Mesenchymal stem cell (in vitro differentiated cells and primary cell): ENCODE measurements at regions not wholly inside any gene's neighbourhood (a gene's known extent, or its start where the extent isn't known, plus 50 kb on each side); places are given as distances from the start of the nearest gene placed in this dataset.

Source experiments
- DNase-seq: peaks from one replicate; pipeline ENCODE4 v3.0.0-alpha.2; 2013
- H2AFZ ChIP-seq: one replicate; pipeline ENCODE4 v1.6.1; 2013; ENCODE audit warnings: low read depth, mild to moderate bottlenecking, control low read depth, inconsistent platforms, low read length, moderate library complexity
- H2AK5ac ChIP-seq: 2 replicates; pipeline ENCODE4 v1.6.1; 2013; ENCODE audit warnings: low read length, moderate library complexity, mild to moderate bottlenecking, inconsistent platforms; ENCODE audit not compliant: severe bottlenecking
- H2BK120ac ChIP-seq: one replicate; pipeline ENCODE4 v1.6.1; 2013; ENCODE audit warnings: low read depth, mild to moderate bottlenecking, inconsistent platforms, low read length, moderate library complexity
- H2BK12ac ChIP-seq, 2 experiments: one replicate each; pipeline ENCODE4 v1.6.1; 2013; ENCODE audit warnings: inconsistent platforms in 2 of 2, low read length in 2 of 2, mild to moderate bottlenecking in 2 of 2, moderate library complexity in 2 of 2, control low read depth in 1 of 2
- H2BK15ac ChIP-seq: one replicate; pipeline ENCODE4 v1.6.1; 2013; ENCODE audit warnings: mild to moderate bottlenecking, low read depth, inconsistent platforms; ENCODE audit not compliant: poor library complexity, severe bottlenecking
- H2BK5ac ChIP-seq: 2 replicates; pipeline ENCODE4 v1.6.1; 2013; ENCODE audit warnings: low read depth, mild to moderate bottlenecking, low read length, control low read depth, inconsistent platforms; ENCODE audit not compliant: poor library complexity, severe bottlenecking
- H3K14ac ChIP-seq, 2 experiments: one replicate each; pipeline ENCODE4 v1.6.1; 2013; ENCODE audit warnings: inconsistent platforms in 2 of 2, low read length in 2 of 2, control low read depth in 1 of 2, mild to moderate bottlenecking in 1 of 2, moderate library complexity in 1 of 2
- H3K18ac ChIP-seq, 2 experiments: one replicate each; pipeline ENCODE4 v1.6.1; 2013; ENCODE audit warnings: inconsistent platforms in 2 of 2, low read length in 2 of 2, control low read depth in 1 of 2, low read depth in 1 of 2, mild to moderate bottlenecking in 1 of 2
- H3K23ac ChIP-seq, 2 experiments: one replicate each; pipeline ENCODE4 v1.6.1; 2013; ENCODE audit warnings: inconsistent platforms in 2 of 2, low read length in 2 of 2, mild to moderate bottlenecking in 2 of 2, moderate library complexity in 2 of 2, control low read depth in 1 of 2
- H3K27ac ChIP-seq: 2 replicates; pipeline ENCODE4 v1.5.1; 2013; ENCODE audit warnings: mild to moderate bottlenecking, moderate library complexity, low read length, control low read depth, inconsistent platforms; ENCODE audit not compliant: poor library complexity, severe bottlenecking
- H3K27me3 ChIP-seq, 2 experiments: 2 replicates each; pipeline versions ENCODE4 v1.6.1 to v1.7.0; 2013; ENCODE audit warnings: low read length in 2 of 2, mild to moderate bottlenecking in 2 of 2, moderate library complexity in 2 of 2, control low read depth in 1 of 2, inconsistent platforms in 1 of 2; ENCODE audit not compliant: control insufficient read depth in 1 of 2, insufficient read depth in 1 of 2
- H3K36me3 ChIP-seq, 2 experiments: 2 replicates each; pipeline versions ENCODE4 v1.6.1 to v1.7.0; 2013; ENCODE audit warnings: low read length in 2 of 2, control low read depth in 1 of 2, inconsistent platforms in 1 of 2, low read depth in 1 of 2, mild to moderate bottlenecking in 1 of 2; ENCODE audit not compliant: insufficient read depth in 2 of 2, control insufficient read depth in 1 of 2
- H3K4ac ChIP-seq, 2 experiments: one replicate each; pipeline ENCODE4 v1.6.1; 2013; ENCODE audit warnings: inconsistent platforms in 2 of 2, low read length in 2 of 2, mild to moderate bottlenecking in 2 of 2, moderate library complexity in 2 of 2, control low read depth in 1 of 2, low read depth in 1 of 2
- H3K4me1 ChIP-seq: 2 replicates; pipeline ENCODE4 v1.6.1; 2013; ENCODE audit warnings: low read depth, low read length, control low read depth; ENCODE audit not compliant: control insufficient read depth, insufficient read depth
- H3K4me2 ChIP-seq: 2 replicates; pipeline ENCODE4 v1.6.1; 2013; ENCODE audit warnings: low read length, mild to moderate bottlenecking, inconsistent platforms; ENCODE audit not compliant: poor library complexity, severe bottlenecking
- H3K4me3 ChIP-seq, 2 experiments: 2 replicates each; pipeline versions ENCODE4 v1.5.1 to v1.7.0; 2013; ENCODE audit warnings: low read length in 2 of 2, mild to moderate bottlenecking in 2 of 2, control low read depth in 1 of 2, low read depth in 1 of 2; ENCODE audit not compliant: insufficient read depth in 1 of 2
- H3K79me1 ChIP-seq: replicated peaks from 2 replicates; pipeline ENCODE4 v1.6.1; 2013; ENCODE audit warnings: mild to moderate bottlenecking, control low read depth, low read length, inconsistent platforms; ENCODE audit not compliant: poor library complexity, severe bottlenecking
- H3K9ac ChIP-seq: 2 replicates; pipeline ENCODE4 v1.7.0; 2013; ENCODE audit warnings: mild to moderate bottlenecking, low read length, moderate library complexity
- H3K9me3 ChIP-seq: 2 replicates; pipeline ENCODE4 v1.7.0; 2013; ENCODE audit warnings: mild to moderate bottlenecking, low read length; ENCODE audit not compliant: control insufficient read depth
- H4K8ac ChIP-seq: one replicate; pipeline ENCODE4 v1.6.1; 2013; ENCODE audit warnings: inconsistent platforms, mild to moderate bottlenecking, low read length, moderate library complexity
- H4K91ac ChIP-seq: one replicate; pipeline ENCODE4 v1.6.1; 2013; ENCODE audit warnings: mild to moderate bottlenecking, low read length, inconsistent platforms
- WGBS: methylation state at CpG from one replicate; pipeline ENCODE4 v1.1.7; 2013; ENCODE audit warnings: mixed read lengths; 5-methylcytosine and 5-hydroxymethylcytosine counted together

DNA sequence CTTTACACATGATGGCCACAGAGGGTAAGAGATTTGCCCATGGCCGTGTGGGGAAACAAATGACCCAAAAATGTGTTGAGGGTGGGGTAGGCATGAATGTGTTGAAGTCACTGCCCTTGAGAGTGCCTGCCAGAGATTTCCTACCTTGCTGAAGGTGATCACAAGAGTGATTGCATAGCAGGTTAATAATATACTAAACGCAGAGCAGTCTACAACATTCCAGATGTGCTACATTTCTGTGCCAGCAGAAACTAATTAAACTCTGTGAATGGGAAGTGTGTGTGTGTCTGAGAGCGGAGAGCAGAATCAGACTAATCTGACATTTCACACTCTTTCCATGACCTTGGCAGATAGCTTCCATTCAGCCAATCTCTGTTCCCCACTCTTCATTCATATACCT, 93.3 kb upstream of the CD53 start:
- no peak overlapping the region for H2AK5ac ChIP-seq
- no peak overlapping the region for H4K8ac ChIP-seq

GRCh38 chr1:110778821-110779220, 94.1 kb upstream of the CD53 start:
- H3K27me3 ChIP-seq: peaks cover 9 to 57% of the 10 kb centered on the region in 2 experiments
- no peak overlapping the region for H3K23ac ChIP-seq
- H3K18ac ChIP-seq: no peak overlapping the region
- DNase-seq: no peak
- H2AFZ ChIP-seq: no peak overlapping the region
- no peak overlapping the region for H3K27ac ChIP-seq
- no peaks in the 10 kb centered on the region for H3K9me3 ChIP-seq
- H2BK5ac ChIP-seq: no peak overlapping the region
- H3K9ac ChIP-seq: no peak overlapping the region
- no peak overlapping the region for H3K4me3 ChIP-seq
- H3K14ac ChIP-seq: no peak overlapping the region
- H2AK5ac ChIP-seq: no peak overlapping the region
- no peak overlapping the region for H2BK15ac ChIP-seq
- no peaks in the 10 kb centered on the region for H3K36me3 ChIP-seq
- no peak overlapping the region for H2BK12ac ChIP-seq
- no peak overlapping the region for H4K91ac ChIP-seq
- H2BK120ac ChIP-seq: no peak overlapping the region
- H3K4me2 ChIP-seq: peak overlapping the region; percentile 7
- no peak overlapping the region for H4K8ac ChIP-seq
- WGBS: 38% methylated on average over 1 of the region's 1 CpG
- no peak overlapping the region for H3K4ac ChIP-seq
- peaks cover 4% of the 10 kb centered on the region for H3K4me1 ChIP-seq
- H3K79me1 ChIP-seq: no peaks in the 10 kb centered on the region

More for the DNA sequence above, 93.3 kb upstream of the CD53 start:
- no peak for DNase-seq
- no peak overlapping the region for H2BK120ac ChIP-seq
- peaks cover 4% of the 10 kb centered on the region for H3K4me1 ChIP-seq
- H3K23ac ChIP-seq: no peak overlapping the region
- H2BK15ac ChIP-seq: no peak overlapping the region
- H3K27ac ChIP-seq: no peak overlapping the region
- H3K4ac ChIP-seq: no peak overlapping the region
- H3K9me3 ChIP-seq: no peaks in the 10 kb centered on the region
- H3K79me1 ChIP-seq: no peaks in the 10 kb centered on the region
- H4K91ac ChIP-seq: no peak overlapping the region
- H3K4me2 ChIP-seq: no peak overlapping the region
- WGBS: 78% methylated on average over 2 of the region's 3 CpGs
- H3K14ac ChIP-seq: no peak overlapping the region
- no peak overlapping the region for H2BK5ac ChIP-seq
- H2AFZ ChIP-seq: no peak overlapping the region
- H3K9ac ChIP-seq: no peak overlapping the region
- H2BK12ac ChIP-seq: no peak overlapping the region
- peaks cover 9 to 49% of the 10 kb centered on the region in 2 experiments for H3K27me3 ChIP-seq
- H3K36me3 ChIP-seq: no peaks in the 10 kb centered on the region
- H3K18ac ChIP-seq: no peak overlapping the region
- no peak overlapping the region for H3K4me3 ChIP-seq

DNA sequence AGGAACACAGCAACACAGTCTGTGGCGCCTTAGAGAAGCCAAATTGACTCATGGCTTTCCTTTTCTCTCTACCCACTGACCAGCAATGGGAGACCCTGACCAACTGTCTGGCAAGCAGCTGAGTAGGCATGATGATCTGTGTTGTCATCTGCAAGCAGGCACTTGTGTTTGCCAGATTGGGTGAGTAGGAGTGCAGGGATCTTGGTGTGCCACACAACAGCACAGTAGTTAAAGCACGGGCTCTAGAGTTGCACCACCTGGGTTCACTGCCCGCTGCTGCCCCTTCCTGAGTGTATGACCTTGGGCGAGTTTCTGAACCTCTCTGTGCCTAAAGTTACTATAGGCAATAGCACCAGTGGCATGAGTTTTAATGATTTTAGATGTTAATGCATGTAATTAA, 95.7 kb upstream of the CD53 start:
- Histone ChIP-seq H2BK12ac (no peak overlapping the region), H3K4me1 (peaks cover 4% of the 10 kb centered on the region), H3K27ac (no peak overlapping the region), H4K91ac (no peak overlapping the region), H3K79me1 (no peaks in the 10 kb centered on the region), H3K23ac (no peak overlapping the region), H3K18ac (peak overlapping the region in 1 of 2 experiments; percentile 11), H3K4me3 (no peak overlapping the region), H2AK5ac (no peak overlapping the region), H3K36me3 (no peaks in the 10 kb centered on the region), H2BK15ac (no peak overlapping the region), H3K4me2 (no peak overlapping the region), H3K4ac (no peak overlapping the region), H3K9me3 (no peaks in the 10 kb centered on the region), H3K9ac (no peak overlapping the region), H2BK120ac (no peak overlapping the region), H4K8ac (no peak overlapping the region), H2AFZ (no peak overlapping the region), H3K14ac (no peak overlapping the region), H2BK5ac (no peak overlapping the region), H3K27me3 (peaks cover 9 to 68% of the 10 kb centered on the region in 2 experiments)
- WGBS: 64% methylated on average over 3 of the region's 4 CpGs
- no peak for DNase-seq

DNA sequence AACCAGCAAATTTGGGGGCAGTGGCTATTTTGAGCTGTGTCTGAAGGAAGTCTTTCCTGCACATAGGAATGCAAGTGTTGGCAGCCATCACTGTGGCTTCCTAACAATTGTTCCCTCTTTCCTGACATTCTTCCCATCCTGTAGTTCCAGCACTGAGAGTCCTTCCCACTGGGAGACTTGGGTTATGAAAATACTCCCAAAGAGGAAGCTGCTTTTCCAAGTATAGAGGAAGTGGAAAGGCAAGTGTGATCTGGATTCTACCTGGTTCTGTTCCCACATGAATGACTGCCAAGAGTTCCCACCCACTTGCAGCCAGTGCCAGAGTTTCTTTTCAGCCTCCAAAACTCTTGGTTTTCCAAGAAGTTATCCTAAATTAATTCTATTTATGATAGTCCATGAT, 98.5 kb upstream of the CD53 start:
- no peaks in the 10 kb centered on the region for H3K79me1 ChIP-seq
- no peak overlapping the region for H2BK120ac ChIP-seq
- H3K23ac ChIP-seq: no peak overlapping the region
- H3K36me3 ChIP-seq: no peaks in the 10 kb centered on the region
- H4K8ac ChIP-seq: no peak overlapping the region
- no peak overlapping the region for H4K91ac ChIP-seq
- H2BK5ac ChIP-seq: no peak overlapping the region
- no peak overlapping the region for H2BK15ac ChIP-seq
- no peak overlapping the region for H2AK5ac ChIP-seq
- no peak for DNase-seq
- no peak overlapping the region for H2AFZ ChIP-seq
- H3K14ac ChIP-seq: no peak overlapping the region
- no peak overlapping the region for H3K27ac ChIP-seq
- H3K4me2 ChIP-seq: no peak overlapping the region
- no peaks in the 10 kb centered on the region for H3K9me3 ChIP-seq
- no peaks in the 10 kb centered on the region for H3K4me1 ChIP-seq
- H3K9ac ChIP-seq: no peak overlapping the region
- no peak overlapping the region for H3K4me3 ChIP-seq
- peaks cover 0 to 58% of the 10 kb centered on the region in 2 experiments for H3K27me3 ChIP-seq
- no peak overlapping the region for H3K4ac ChIP-seq
- no peak overlapping the region for H3K18ac ChIP-seq
- H2BK12ac ChIP-seq: no peak overlapping the region
